ENCODE measurements at regions not wholly inside any gene's neighbourhood (a gene's known extent, or its start where the extent isn't known, plus 50 kb on each side); places are given as distances from the start of the nearest gene placed in this dataset.

DNA sequence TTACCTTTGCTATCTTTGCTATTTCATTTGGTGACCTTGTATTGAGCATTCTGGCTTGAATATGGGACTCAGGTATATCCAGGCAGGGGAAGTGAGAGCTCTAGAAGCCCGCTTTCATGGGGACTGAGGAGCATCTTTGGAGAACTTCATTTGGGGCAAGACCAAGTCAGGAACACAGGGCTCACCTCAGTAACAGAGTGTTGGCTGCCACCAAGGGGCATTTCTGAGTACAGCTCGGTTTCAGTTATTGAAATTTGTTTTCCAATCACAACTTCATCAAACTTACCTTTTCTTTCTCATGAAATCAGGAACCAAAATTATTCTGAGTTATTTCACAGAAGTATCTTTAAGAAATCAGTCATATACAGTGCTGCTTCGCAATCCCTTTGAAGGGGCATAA lies 337.2 kb downstream of the C7orf25 start:
- TF ChIP-seq, protein P1, sequence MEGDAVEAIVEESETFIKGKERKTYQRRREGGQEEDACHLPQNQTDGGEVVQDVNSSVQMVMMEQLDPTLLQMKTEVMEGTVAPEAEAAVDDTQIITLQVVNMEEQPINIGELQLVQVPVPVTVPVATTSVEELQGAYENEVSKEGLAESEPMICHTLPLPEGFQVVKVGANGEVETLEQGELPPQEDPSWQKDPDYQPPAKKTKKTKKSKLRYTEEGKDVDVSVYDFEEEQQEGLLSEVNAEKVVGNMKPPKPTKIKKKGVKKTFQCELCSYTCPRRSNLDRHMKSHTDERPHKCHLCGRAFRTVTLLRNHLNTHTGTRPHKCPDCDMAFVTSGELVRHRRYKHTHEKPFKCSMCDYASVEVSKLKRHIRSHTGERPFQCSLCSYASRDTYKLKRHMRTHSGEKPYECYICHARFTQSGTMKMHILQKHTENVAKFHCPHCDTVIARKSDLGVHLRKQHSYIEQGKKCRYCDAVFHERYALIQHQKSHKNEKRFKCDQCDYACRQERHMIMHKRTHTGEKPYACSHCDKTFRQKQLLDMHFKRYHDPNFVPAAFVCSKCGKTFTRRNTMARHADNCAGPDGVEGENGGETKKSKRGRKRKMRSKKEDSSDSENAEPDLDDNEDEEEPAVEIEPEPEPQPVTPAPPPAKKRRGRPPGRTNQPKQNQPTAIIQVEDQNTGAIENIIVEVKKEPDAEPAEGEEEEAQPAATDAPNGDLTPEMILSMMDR (IDR thresholded peaks at IDR 0.05; ENCODE audit: poor library complexity, severe bottlenecking) = peak; percentile 47
- TF ChIP-seq RAD21 (conservative IDR thresholded peaks at IDR 0.05) (peak; percentile 51), POLR2AphosphoS5 (IDR thresholded peaks at IDR 0.05) (no peak), EZH2 (IDR thresholded peaks at IDR 0.05; ENCODE audit: borderline replicate concordance, insufficient read depth, low read length, poor library complexity, severe bottlenecking) (no peak), MXI1 (conservative IDR thresholded peaks at IDR 0.05; ENCODE audit: poor library complexity, severe bottlenecking) (no peak)
- TF ChIP-seq, protein P2, sequence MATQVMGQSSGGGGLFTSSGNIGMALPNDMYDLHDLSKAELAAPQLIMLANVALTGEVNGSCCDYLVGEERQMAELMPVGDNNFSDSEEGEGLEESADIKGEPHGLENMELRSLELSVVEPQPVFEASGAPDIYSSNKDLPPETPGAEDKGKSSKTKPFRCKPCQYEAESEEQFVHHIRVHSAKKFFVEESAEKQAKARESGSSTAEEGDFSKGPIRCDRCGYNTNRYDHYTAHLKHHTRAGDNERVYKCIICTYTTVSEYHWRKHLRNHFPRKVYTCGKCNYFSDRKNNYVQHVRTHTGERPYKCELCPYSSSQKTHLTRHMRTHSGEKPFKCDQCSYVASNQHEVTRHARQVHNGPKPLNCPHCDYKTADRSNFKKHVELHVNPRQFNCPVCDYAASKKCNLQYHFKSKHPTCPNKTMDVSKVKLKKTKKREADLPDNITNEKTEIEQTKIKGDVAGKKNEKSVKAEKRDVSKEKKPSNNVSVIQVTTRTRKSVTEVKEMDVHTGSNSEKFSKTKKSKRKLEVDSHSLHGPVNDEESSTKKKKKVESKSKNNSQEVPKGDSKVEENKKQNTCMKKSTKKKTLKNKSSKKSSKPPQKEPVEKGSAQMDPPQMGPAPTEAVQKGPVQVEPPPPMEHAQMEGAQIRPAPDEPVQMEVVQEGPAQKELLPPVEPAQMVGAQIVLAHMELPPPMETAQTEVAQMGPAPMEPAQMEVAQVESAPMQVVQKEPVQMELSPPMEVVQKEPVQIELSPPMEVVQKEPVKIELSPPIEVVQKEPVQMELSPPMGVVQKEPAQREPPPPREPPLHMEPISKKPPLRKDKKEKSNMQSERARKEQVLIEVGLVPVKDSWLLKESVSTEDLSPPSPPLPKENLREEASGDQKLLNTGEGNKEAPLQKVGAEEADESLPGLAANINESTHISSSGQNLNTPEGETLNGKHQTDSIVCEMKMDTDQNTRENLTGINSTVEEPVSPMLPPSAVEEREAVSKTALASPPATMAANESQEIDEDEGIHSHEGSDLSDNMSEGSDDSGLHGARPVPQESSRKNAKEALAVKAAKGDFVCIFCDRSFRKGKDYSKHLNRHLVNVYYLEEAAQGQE (IDR thresholded peaks at IDR 0.05; ENCODE audit: borderline replicate concordance) = no peak

Data from neural cell (in vitro differentiated cells).